ELF-1 (cell line): ENCODE measurements at regions not wholly inside any gene's neighbourhood (a gene's known extent, or its start where the extent isn't known, plus 50 kb on each side); places are given as distances from the start of the nearest gene placed in this dataset.

Experiments
- DNase-seq: peaks from one replicate; pipeline ENCODE4 v3.0.0-alpha.2; 2016; ENCODE audit warnings: low read depth, low spot score

- DNase-seq, result no peak
Measured at GRCh38 chr4:125511715-125512114, 197.0 kb downstream of the FAT4 start.

GRCh38 chr4:125515016-125515415 is 200.3 kb downstream of the FAT4 start:
- no peak for DNase-seq

- DNase-seq, result no peak
Measured at GRCh38 chr4:125517831-125518230, 203.1 kb downstream of the FAT4 start.

- no peak for DNase-seq
Measured at GRCh38 chr4:125518281-125518680, 203.5 kb downstream of the FAT4 start.

GRCh38 chr4:125519371-125520146 is 204.8 kb downstream of the FAT4 start:
- DNase-seq, result no peak

GRCh38 chr4:125520258-125520990 is 205.7 kb downstream of the FAT4 start:
- no peak for DNase-seq

GRCh38 chr4:125522588-125522987 is 207.8 kb downstream of the FAT4 start:
- DNase-seq, result no peak

- peak; percentile 84 for DNase-seq
Measured at GRCh38 chr4:125522992-125523391, 208.2 kb downstream of the FAT4 start.

- DNase-seq, result no peak
Measured at GRCh38 chr4:125526420-125526819, 211.7 kb downstream of the FAT4 start.

GRCh38 chr4:125527681-125528080 is 212.9 kb downstream of the FAT4 start:
- no peak for DNase-seq

GRCh38 chr4:125529071-125529470 is 214.3 kb downstream of the FAT4 start:
- DNase-seq, result no peak

GRCh38 chr4:125538670-125539069 is 223.9 kb downstream of the FAT4 start:
- DNase-seq, result no peak

- DNase-seq, result no peak
Measured at GRCh38 chr4:125539691-125540090, 224.9 kb downstream of the FAT4 start.

GRCh38 chr4:125541836-125542385 is 227.2 kb downstream of the FAT4 start:
- no peak for DNase-seq

- DNase-seq, result no peak
Measured at GRCh38 chr4:125546272-125546671, 231.5 kb downstream of the FAT4 start.

- DNase-seq, result no peak
Measured at GRCh38 chr4:125547836-125548235, 233.1 kb downstream of the FAT4 start.

- DNase-seq, result no peak
Measured at GRCh38 chr4:125550769-125551168, 236.0 kb downstream of the FAT4 start.

GRCh38 chr4:125551466-125551865 is 236.7 kb downstream of the FAT4 start:
- no peak for DNase-seq

GRCh38 chr4:125551967-125552366 is 237.2 kb downstream of the FAT4 start:
- DNase-seq, result no peak

- no peak for DNase-seq
Measured at GRCh38 chr4:125572601-125573000, 257.8 kb downstream of the FAT4 start.

GRCh38 chr4:125573368-125573767 is 258.6 kb downstream of the FAT4 start:
- no peak for DNase-seq

- DNase-seq, result no peak
Measured at GRCh38 chr4:125573786-125574185, 259.0 kb downstream of the FAT4 start.

GRCh38 chr4:125582302-125582701 is 267.5 kb downstream of the FAT4 start:
- no peak for DNase-seq
